Kidney capillary endothelial cell (primary cell): ENCODE measurements at regions not wholly inside any gene's neighbourhood (a gene's known extent, or its start where the extent isn't known, plus 50 kb on each side); places are given as distances from the start of the nearest gene placed in this dataset.

Source experiments
- DNase-seq: peaks from one replicate; pipeline ENCODE4 v3.0.0-alpha.2; 2018; ENCODE audit warnings: low spot score

- no peak for DNase-seq
Measured at GRCh38 chr13:60765700-60766411, 368.8 kb downstream of the TDRD3 start.

DNA sequence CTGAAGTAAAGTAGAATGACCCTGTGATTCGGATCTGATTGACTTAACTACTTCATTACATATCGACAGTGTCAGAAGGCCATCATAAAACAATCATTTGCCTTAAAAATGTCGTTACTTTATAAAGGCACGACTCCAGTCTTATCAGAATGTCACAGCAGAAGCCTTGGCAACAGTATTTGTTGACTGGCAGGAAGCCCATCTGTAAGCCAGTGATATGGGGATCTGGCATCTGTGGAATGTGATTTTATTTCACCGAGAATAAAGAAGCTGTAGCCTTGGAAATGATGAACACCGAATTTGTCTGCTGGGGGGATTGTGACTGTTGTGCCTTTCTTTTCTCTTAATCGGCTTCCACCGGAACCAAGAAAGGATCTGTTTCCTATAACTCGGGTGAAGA is 362.5 kb downstream of the TDRD3 start:
- DNase-seq = peak; percentile 7

DNA sequence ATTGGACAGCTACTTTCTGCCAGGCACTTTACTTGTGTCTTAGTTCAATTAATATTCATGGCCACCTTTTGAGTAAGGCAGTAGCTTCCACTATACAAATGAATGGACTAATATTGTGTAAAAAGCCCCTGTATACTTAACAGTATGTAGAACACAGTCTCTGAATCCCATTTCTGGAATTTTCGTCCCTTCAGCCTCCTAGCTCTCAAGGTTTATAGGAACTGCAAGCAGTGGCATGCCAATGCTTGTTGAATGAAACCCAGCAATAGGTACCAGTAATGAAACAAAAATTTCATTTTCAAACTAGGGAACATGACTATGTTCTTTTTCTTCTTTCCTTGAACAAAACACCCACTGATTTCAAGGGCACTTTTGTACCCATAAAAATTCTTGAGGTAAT is 361.6 kb downstream of the TDRD3 start:
- no peak for DNase-seq

- DNase-seq = no peak
Measured at GRCh38 chr13:60757501-60758215, 360.6 kb downstream of the TDRD3 start.

GRCh38 chr13:60756306-60756705 is 359.3 kb downstream of the TDRD3 start:
- DNase-seq = no peak

GRCh38 chr13:60755380-60756163 is 358.6 kb downstream of the TDRD3 start:
- no peak for DNase-seq

DNA sequence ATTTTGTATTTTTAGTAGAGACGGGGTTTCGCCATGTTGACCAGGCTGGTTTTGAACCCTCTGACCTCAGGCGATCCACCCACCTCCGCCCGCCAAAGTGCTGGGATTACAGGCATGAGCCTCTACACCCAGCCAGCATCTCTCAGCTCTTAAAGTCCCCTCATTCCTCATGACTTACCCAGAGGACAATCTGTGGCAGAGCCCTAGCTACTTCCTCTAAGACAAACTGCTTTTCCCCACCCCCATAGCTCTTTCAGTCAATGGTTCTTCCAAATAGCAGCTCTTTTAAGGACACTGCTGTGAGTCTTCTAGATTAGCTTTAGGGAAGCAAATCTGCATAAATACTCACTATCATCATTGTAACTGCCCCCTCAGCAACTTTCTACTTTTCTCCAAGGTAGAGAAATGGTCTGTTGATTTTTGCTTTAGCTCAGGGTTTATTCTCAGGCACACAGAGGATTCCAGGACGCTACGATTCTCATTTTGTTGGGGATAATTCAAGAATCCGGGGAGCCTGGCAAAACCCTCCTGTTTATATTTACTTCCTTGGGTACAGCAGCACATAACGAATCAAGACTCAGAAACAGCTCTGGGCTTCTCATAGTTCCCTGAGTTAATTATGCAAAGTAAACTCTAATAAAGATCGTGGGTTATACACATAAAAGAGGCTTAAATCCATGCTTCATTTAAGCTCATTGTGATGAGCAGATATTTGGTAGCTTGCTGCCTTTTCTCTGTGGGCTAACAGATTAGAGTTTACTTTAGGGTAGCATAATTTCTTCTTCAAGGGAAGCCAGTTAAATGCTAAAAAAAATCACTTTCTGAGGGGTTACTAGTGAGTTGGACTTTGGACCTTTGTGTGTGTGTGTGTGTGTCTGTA is 357.4 kb downstream of the TDRD3 start:
- DNase-seq = no peak

DNA sequence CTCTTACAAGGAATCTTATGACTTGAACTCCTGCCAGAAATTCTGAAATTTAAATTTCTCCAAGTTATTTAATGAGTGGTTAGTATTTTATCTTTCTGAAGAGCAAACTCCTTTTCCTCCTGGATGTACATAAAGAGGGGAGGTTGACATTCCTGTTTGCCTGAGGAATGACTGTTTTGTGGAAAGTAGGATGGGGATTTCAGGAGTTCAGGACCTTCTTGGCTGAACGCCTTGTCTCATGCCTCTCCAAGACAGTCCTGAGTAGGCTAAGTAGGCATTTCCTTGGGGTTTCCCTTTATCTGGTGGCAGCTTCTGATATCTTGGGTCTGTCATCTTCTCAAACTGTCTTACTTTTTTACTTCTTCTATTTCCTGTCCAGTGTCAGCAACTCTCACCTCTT is 356.6 kb downstream of the TDRD3 start:
- no peak for DNase-seq

DNA sequence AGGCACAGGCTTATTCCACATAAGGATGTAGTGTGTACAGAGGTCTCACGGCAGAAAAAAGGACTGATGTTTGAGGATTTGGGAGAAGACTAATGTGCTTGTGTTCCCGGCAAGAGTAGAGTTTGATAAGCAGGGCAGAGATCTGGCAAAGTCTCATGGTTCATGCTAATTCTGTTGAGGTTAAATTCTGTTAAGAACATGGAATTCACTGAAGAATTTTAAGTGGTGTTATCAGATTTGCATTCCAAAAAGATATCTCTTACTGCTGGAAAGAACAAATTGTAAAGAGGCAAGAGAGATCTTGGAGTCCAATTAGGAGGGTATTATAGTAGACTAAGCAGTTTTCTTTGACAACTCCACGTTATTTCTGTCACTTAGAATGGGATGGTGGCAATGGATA is 348.3 kb downstream of the TDRD3 start:
- no peak for DNase-seq

- no peak for DNase-seq
Measured at GRCh38 chr13:60733933-60734332, 336.9 kb downstream of the TDRD3 start.

- no peak for DNase-seq
Measured at GRCh38 chr13:60727140-60727539, 330.1 kb downstream of the TDRD3 start.

GRCh38 chr13:60721063-60721462 is 324.0 kb downstream of the TDRD3 start:
- no peak for DNase-seq

DNA sequence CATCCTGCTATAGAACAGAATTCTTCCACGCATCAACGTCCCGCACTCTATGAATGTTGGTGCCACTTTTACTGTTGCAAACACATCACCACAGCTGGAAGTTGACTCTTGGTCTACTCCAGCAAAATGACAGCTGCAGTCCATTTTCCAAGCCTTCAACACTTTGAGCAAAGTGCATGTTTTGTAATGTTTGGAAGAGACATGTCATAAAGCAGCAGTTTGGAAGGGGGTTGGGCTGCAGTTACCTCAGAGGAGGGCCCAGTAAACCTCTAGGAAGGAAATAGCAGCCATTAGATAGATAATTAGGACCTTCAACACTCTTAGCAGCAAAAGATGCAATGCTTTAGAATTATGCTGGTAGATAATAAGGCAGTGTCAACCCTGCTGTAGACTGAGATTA is 323.6 kb downstream of the TDRD3 start:
- no peak for DNase-seq

- no peak for DNase-seq
Measured at GRCh38 chr13:60716313-60716712, 319.3 kb downstream of the TDRD3 start.

DNA sequence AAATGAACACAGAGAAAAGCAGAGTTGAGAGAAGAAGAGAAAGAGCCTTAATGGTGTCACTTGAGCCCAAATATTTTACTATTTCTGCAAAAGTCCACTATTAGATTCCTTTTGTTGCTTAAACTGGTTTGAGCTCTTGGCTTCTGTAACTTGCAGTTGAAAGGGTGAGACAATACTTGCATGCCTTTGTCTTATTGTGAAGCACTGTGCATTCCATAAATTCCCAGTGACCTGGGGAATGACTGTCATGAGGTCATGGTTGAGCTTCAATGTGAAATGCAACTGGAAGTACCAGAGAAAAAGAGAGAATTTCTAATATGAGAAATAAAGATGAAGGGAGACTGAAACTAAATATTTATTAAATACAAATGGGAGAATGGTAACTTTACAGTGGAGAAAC is 310.9 kb downstream of the TDRD3 start:
- DNase-seq = no peak

- no peak for DNase-seq
Measured at GRCh38 chr13:60701895-60702294, 304.9 kb downstream of the TDRD3 start.

GRCh38 chr13:60700994-60701393 is 304.0 kb downstream of the TDRD3 start:
- DNase-seq = no peak

DNA sequence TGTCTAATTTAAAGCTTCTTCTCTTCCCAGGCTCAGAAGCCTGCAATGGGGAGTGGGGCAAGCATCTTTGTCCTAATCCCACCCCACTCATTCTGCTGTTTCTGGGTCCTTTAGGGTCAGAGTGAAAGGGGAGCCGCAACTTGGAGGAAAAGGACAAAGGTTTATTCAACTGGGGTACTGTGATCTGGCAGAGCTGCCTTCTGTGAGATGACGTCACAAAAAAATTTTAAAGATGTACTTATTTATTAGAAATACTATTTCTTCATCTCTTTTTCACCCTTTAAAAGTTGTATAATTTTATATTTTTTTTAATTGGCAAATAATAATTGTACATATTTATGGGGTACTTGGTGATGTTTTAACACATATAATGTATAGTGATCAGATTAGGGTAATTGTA is 302.6 kb downstream of the TDRD3 start:
- no peak for DNase-seq

DNA sequence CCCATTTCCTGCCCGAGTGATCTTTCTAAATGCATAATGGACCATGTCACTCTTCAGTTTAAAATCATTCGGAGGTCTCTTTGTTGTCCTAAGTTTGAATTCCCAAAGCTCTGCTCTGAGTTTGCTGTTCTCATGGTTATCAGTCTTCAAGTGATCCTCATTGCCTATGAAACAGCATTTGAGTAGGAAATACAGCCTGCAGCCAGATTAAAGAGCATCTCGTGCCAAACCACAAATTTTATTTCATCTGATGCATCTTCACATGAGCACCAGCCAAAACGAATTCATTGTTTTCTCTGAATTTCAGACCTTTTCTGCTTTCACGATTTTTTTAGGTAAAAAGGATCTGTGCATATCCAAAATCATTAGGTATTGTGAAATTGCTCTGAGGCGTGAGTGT is 299.6 kb downstream of the TDRD3 start:
- no peak for DNase-seq

DNA sequence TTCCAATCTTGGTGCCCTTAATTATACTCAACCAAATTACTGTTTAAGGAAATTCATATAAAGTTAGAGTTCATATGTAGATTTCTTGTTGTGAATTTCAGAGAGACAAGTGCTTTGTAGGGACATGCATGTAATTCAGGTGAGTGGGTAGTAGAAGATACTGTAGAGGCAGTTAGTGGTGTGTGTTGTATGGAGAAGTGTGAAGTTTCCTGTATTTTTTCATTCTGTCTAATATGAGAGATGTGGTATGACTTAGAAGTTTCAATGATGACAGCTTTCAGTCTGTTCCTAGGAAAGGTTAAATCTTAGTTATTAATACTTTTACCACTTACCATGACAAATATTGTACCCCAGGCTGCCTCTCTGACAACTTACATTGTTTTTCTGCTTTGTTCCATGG is 294.2 kb downstream of the TDRD3 start:
- no peak for DNase-seq

DNA sequence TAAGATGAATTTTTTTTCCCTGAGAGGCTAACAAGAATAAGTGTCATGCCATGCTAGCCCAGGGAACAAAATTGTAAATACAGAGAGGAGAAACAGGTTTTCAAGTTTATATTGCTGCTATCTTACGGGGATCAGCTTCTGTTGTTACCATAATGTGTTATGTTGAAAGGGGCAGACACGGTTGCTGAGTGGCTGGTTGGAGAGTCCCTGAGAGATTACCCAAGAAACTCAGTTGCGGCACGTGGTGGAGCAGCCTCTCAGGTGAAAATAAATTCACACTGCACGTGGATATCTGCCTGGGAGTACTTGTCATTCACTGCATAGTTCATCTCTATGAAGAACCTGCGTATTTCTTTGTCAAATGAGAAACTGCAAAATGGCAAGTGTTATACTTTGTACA is 293.6 kb downstream of the TDRD3 start:
- DNase-seq = no peak

DNA sequence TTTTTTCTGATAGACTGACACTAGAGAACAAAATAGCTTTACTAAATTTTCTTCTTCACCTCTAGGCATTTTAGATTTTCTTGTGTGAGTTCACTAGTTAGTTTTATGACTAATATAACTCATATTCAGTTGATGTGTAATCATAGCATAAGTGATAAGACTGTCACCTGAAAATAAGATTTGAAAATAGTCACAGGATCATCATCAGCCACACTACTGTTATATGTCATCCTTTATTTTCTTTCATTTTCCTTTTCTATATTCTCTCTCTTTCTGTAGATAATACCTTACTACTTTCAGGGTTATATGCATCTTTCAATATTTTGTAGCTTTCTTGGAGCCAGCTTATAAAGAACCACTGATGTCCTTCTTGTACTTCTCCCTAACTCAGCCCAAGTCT is 292.6 kb downstream of the TDRD3 start:
- DNase-seq = no peak
